ENCODE measurements at regions not wholly inside any gene's neighbourhood (a gene's known extent, or its start where the extent isn't known, plus 50 kb on each side); places are given as distances from the start of the nearest gene placed in this dataset.

DNA sequence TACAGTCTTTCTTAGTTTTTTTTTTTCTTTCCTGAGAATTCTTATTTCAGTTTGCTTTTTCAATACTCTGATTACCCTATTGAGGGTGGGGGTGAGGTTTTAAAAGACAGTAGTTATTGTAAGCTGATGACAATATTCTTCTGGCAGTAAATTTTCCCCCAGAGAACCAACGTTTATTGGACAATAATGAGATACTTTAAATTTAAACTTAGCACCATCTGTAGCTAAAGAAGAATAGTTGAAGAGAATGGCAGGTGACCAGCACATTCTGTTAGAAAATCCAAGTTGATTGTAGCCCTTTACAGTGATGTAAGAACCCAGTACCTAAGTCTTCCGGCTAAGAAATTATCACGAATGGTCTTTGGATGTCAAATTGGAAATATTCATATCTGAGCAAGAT, 364.6 kb upstream of the LYPLAL1 start:
- TF ChIP-seq, protein P1, sequence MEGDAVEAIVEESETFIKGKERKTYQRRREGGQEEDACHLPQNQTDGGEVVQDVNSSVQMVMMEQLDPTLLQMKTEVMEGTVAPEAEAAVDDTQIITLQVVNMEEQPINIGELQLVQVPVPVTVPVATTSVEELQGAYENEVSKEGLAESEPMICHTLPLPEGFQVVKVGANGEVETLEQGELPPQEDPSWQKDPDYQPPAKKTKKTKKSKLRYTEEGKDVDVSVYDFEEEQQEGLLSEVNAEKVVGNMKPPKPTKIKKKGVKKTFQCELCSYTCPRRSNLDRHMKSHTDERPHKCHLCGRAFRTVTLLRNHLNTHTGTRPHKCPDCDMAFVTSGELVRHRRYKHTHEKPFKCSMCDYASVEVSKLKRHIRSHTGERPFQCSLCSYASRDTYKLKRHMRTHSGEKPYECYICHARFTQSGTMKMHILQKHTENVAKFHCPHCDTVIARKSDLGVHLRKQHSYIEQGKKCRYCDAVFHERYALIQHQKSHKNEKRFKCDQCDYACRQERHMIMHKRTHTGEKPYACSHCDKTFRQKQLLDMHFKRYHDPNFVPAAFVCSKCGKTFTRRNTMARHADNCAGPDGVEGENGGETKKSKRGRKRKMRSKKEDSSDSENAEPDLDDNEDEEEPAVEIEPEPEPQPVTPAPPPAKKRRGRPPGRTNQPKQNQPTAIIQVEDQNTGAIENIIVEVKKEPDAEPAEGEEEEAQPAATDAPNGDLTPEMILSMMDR (IDR thresholded peaks at IDR 0.05) = no peak
- TF ChIP-seq EP300 (IDR thresholded peaks at IDR 0.05) = no peak

All from ovary (tissue), 3 donors.